ENCODE measurements at regions not wholly inside any gene's neighbourhood (a gene's known extent, or its start where the extent isn't known, plus 50 kb on each side); places are given as distances from the start of the nearest gene placed in this dataset.

DNA sequence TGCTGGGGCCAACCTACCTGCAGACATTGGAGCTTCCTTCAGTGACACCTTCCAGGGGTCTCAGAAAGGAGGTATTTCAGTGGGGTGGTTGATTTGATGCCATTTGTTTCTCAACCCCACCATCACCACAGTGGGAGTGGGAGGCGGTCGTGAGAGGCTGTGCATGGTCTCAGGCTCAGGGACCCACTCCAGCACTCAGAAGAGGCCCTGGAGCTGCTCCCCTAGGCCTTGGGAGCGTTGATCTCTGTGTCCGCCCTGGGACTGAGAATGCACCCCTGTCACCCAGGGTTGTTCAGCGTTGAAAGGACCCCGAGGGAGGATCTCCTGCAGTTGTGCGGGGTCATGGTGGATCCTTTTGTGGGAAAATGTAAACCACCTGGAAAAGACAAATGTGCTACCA lies 410.6 kb downstream of the GLRX3 start:
- TF ChIP-seq, protein P1, sequence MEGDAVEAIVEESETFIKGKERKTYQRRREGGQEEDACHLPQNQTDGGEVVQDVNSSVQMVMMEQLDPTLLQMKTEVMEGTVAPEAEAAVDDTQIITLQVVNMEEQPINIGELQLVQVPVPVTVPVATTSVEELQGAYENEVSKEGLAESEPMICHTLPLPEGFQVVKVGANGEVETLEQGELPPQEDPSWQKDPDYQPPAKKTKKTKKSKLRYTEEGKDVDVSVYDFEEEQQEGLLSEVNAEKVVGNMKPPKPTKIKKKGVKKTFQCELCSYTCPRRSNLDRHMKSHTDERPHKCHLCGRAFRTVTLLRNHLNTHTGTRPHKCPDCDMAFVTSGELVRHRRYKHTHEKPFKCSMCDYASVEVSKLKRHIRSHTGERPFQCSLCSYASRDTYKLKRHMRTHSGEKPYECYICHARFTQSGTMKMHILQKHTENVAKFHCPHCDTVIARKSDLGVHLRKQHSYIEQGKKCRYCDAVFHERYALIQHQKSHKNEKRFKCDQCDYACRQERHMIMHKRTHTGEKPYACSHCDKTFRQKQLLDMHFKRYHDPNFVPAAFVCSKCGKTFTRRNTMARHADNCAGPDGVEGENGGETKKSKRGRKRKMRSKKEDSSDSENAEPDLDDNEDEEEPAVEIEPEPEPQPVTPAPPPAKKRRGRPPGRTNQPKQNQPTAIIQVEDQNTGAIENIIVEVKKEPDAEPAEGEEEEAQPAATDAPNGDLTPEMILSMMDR (IDR thresholded peaks at IDR 0.05; ENCODE audit: low read depth, low read length) = no peak
- TF ChIP-seq EZH2phosphoT487 (IDR thresholded peaks at IDR 0.05; ENCODE audit: low read depth) = no peak

Measured in OCI-LY3 (cell line).